SK-N-SH (cell line): ENCODE measurements at regions not wholly inside any gene's neighbourhood (a gene's known extent, or its start where the extent isn't known, plus 50 kb on each side); places are given as distances from the start of the nearest gene placed in this dataset.

ENCODE experiments used
- CTCF ChIA-PET: fragments of 300-600, 350-600 bp; formaldehyde crosslinking; extraction: SDS; loops from one replicate; lab custom pipeline; 2021; lab: Yijun Ruan, JAX
- POLR2A ChIA-PET: fragments of 350-600 bp; sonication (Branson Sonifier 250); formaldehyde crosslinking; extraction: SDS; loops from one replicate; lab custom pipeline; 2020; ENCODE audit warnings: antibody characterized with exemption, inconsistent platforms; lab: Yijun Ruan, JAX
- DNase-seq: peaks from one replicate; pipeline ENCODE4 v3.0.0; 2012
- H2AFZ ChIP-seq: fragments of 200-600 bp; sonication (generic); 2 replicates; pipeline ENCODE4 v1.8.1; 2016; ENCODE audit warnings: antibody characterized with exemption, mild to moderate bottlenecking, low read depth
- H3F3A ChIP-seq: fragments of 200-600 bp; sonication (generic); replicated peaks from 2 replicates; pipeline ENCODE3; 2016; ENCODE audit warnings: antibody characterized with exemption, mild to moderate bottlenecking; ENCODE audit not compliant: insufficient read depth
- H3K27ac ChIP-seq, 2 experiments: fragments of 200-500 bp in 1 of 2; fragments of 200-600 bp in 1 of 2; sonication (Bioruptor generic) in 1 of 2; sonication (generic), shearing (Covaris generic) in 1 of 2; 2 replicates each; pipeline versions ENCODE4 v1.5.1 to v1.6.1; 2014 to 2016; ENCODE audit warnings: low read depth in 2 of 2, inconsistent platforms in 1 of 2, low read length in 1 of 2, mild to moderate bottlenecking in 1 of 2, mixed read lengths in 1 of 2
- H3K27me3 ChIP-seq: fragments of 200-600 bp; sonication (generic), shearing (Covaris generic); 2 replicates; pipeline ENCODE4 v1.6.1; 2016; ENCODE audit warnings: mixed run types; ENCODE audit not compliant: insufficient read depth
- H3K36me3 ChIP-seq, 2 experiments: fragments of 200-500 bp in 1 of 2; fragments of 200-600 bp in 1 of 2; sonication (Bioruptor generic) in 1 of 2; sonication (generic) in 1 of 2; replicated peaks in 1 of 2; 2 replicates each; pipeline versions ENCODE3 to v1.5.1; 2014 to 2016; ENCODE audit warnings: low read length in 1 of 2, mild to moderate bottlenecking in 1 of 2; ENCODE audit not compliant: insufficient read depth in 2 of 2, control insufficient read depth in 1 of 2
- H3K4me1 ChIP-seq, 2 experiments: fragments of 200-500 bp in 1 of 2; fragments of 200-600 bp in 1 of 2; sonication (Bioruptor generic) in 1 of 2; sonication (generic), shearing (Covaris generic) in 1 of 2; 2 replicates each; pipeline versions ENCODE4 v1.5.1 to v1.6.1; 2014 to 2016; ENCODE audit warnings: low read depth in 1 of 2, low read length in 1 of 2, mixed run types in 1 of 2; ENCODE audit not compliant: insufficient read depth in 2 of 2, control insufficient read depth in 1 of 2
- H3K4me2 ChIP-seq: fragments of 200-600 bp; sonication (generic), shearing (Covaris generic); 2 replicates; pipeline ENCODE4 v1.6.1; 2017; ENCODE audit warnings: mixed run types
- H3K4me3 ChIP-seq, 2 experiments: fragments of 200-500 bp in 1 of 2; fragments of 200-600 bp in 1 of 2; sonication (Bioruptor generic) in 1 of 2; sonication (generic), shearing (Covaris generic) in 1 of 2; 2 replicates each; pipeline versions ENCODE4 v1.5.1 to v1.8.1; 2014 to 2016; ENCODE audit warnings: low read depth in 2 of 2, inconsistent platforms in 1 of 2, low read length in 1 of 2, mild to moderate bottlenecking in 1 of 2, mixed read lengths in 1 of 2, moderate library complexity in 1 of 2
- H3K79me2 ChIP-seq: fragments of 200-600 bp; sonication (generic); 2 replicates; pipeline ENCODE4 v1.8.1; 2017; ENCODE audit warnings: mild to moderate bottlenecking; ENCODE audit not compliant: insufficient read depth
- H3K9ac ChIP-seq: fragments of 200-600 bp; sonication (generic); 2 replicates; pipeline ENCODE4 v1.6.1; 2017; ENCODE audit warnings: mixed run types
- H3K9me2 ChIP-seq: fragments of 200-600 bp; sonication (generic); 2 replicates; pipeline ENCODE4 v1.6.1; 2017; ENCODE audit warnings: mixed run types
- H3K9me3 ChIP-seq: fragments of 200-600 bp; sonication (generic); 2 replicates; pipeline ENCODE4 v1.6.1; 2017; ENCODE audit warnings: mixed run types, mild to moderate bottlenecking, moderate library complexity
- H4K20me1 ChIP-seq: fragments of 200-600 bp; sonication (generic); 2 replicates; pipeline ENCODE4 v1.6.1; 2017; ENCODE audit warnings: mild to moderate bottlenecking, mixed run types; ENCODE audit not compliant: insufficient read depth
- CHD2 ChIP-seq: fragments of 150-350 bp; IDR thresholded peaks from 2 replicates; pipeline ENCODE4 v1.6.1; 2018; ENCODE audit warnings: low read length; ENCODE audit not compliant: partially characterized antibody
- ELF1 ChIP-seq: IDR thresholded peaks from 2 replicates; pipeline ENCODE4 v1.4.0; 2012
- EP300 ChIP-seq, 2 experiments: IDR thresholded peaks; 2 replicates each; pipeline versions ENCODE4 v1.4.0 to v1.6.1; 2012; ENCODE audit warnings: borderline replicate concordance in 1 of 2, low read depth in 1 of 2, low read length in 1 of 2
- EZH2phosphoT487 ChIP-seq: fragments of 200-600 bp; sonication (generic); IDR thresholded peaks from 2 replicates; pipeline ENCODE4 v1.6.1; 2017; ENCODE audit warnings: low read depth, mixed run types, mild to moderate bottlenecking, antibody characterized with exemption, moderate library complexity, borderline replicate concordance
- GABPA ChIP-seq: IDR thresholded peaks from 2 replicates; pipeline ENCODE4 v1.4.0; 2012; ENCODE audit warnings: low read depth, mild to moderate bottlenecking
- GATA2 ChIP-seq: sonication (generic); formaldehyde crosslinking; IDR thresholded peaks from 2 replicates; pipeline ENCODE4 v1.5.0; 2020; ENCODE audit warnings: mild to moderate bottlenecking, missing genetic modification reagents
- JUND ChIP-seq: IDR thresholded peaks from 2 replicates; pipeline ENCODE4 v1.4.0; 2012
- MXI1 ChIP-seq: IDR thresholded peaks from 2 replicates; pipeline ENCODE4 v1.6.1; 2012; ENCODE audit warnings: mild to moderate bottlenecking, low read depth, low read length, improper control_type of control experiment
- POLR2AphosphoS5 ChIP-seq: IDR thresholded peaks from 2 replicates; pipeline ENCODE4 v1.6.1; 2012; ENCODE audit warnings: low read depth, low read length
- RAD21 ChIP-seq: IDR thresholded peaks from 2 replicates; pipeline ENCODE4 v1.6.1; 2012; ENCODE audit warnings: mild to moderate bottlenecking, low read length
- RXRA ChIP-seq: IDR thresholded peaks from 2 replicates; pipeline ENCODE4 v1.4.0; 2012; ENCODE audit warnings: low read depth, mild to moderate bottlenecking, borderline replicate concordance
- TAF1 ChIP-seq: IDR thresholded peaks from 2 replicates; pipeline ENCODE4 v1.6.1; 2012; ENCODE audit warnings: low read depth, mild to moderate bottlenecking, low read length, moderate library complexity, borderline replicate concordance
- TCF12 ChIP-seq: IDR thresholded peaks from 2 replicates; pipeline ENCODE4 v1.4.0; 2012
- WGBS: methylation state at CpG from one replicate; pipeline ENCODE4 v1.1.6; 2017; ENCODE audit warnings: low lambda C conversion rate; 5-methylcytosine and 5-hydroxymethylcytosine counted together
- TF ChIP-seq, protein P1 (sequence below): fragments of 200-600 bp; sonication (generic); IDR thresholded peaks from 2 replicates; pipeline ENCODE4 v1.6.1; 2017; ENCODE audit warnings: antibody characterized with exemption, mild to moderate bottlenecking, moderate library complexity
- TF ChIP-seq, protein P2 (sequence below): IDR thresholded peaks from 2 replicates; pipeline ENCODE4 v1.4.0; 2012; ENCODE audit warnings: low read depth, borderline replicate concordance
- TF ChIP-seq, protein P3 (sequence below): IDR thresholded peaks from 2 replicates; pipeline ENCODE4 v1.4.0; 2012; ENCODE audit warnings: low read depth
- TF ChIP-seq, protein P4 (sequence below): IDR thresholded peaks from 2 replicates; pipeline ENCODE4 v1.4.0; 2012; ENCODE audit warnings: low read depth, borderline replicate concordance
- TF ChIP-seq, protein P5 (sequence below): IDR thresholded peaks from 2 replicates; pipeline ENCODE4; 2012
- TF ChIP-seq, protein P6 (sequence below): IDR thresholded peaks from 2 replicates; pipeline ENCODE4 v1.6.1; 2012; ENCODE audit warnings: mild to moderate bottlenecking, low read depth, low read length, moderate library complexity

DNA sequence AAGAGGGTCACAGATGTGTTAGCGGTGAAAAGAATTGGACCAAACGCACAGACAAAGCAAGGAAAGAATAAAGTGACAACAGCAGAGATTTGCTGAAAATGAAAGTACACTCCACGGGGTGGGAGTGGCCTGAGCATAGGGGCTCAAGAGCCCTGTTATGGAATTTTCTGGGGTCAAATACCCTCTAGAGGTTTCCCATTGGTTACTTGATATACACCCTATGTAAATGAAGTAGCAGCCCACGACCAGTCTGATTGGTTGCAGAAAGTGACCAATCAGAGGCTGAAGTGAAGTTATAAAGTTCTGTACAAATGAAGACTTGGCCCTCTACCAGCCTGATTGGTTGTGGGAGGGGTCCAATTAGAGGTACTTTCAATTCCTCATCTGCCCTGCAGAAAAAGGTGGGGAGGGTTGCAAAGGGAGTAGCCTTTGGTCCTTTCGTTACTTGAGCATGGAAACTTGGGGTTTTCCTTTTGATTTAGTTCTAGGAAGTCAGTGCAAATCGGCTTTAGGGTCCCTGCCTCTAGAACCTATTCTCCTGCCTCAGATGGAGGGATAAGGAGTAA lies 125.6 kb upstream of the PRPS1L1 start:
- Histone ChIP-seq H3K4me2 (peak overlapping the region; percentile 66), H3K9me3 (no peaks in the 10 kb centered on the region), H3K4me3 (peak overlapping the region; percentile 21 to 31; a peak in 3 of 4 replicates), H3K9me2 (no peaks in the 10 kb centered on the region), H3K36me3 (no peaks in the 10 kb centered on the region), H4K20me1 (no peaks in the 10 kb centered on the region), H3F3A (no peaks in the 10 kb centered on the region), H3K27ac (no peak overlapping the region), H3K9ac (no peak overlapping the region), H3K27me3 (peaks cover 9% of the 10 kb centered on the region; the same call in 1 of the 2 replicates), H3K4me1 (no peaks in the 10 kb centered on the region; a peak in 1 of 4 replicates), H2AFZ (peak overlapping the region; percentile 43; the same call in 1 of the 2 replicates), H3K79me2 (no peaks in the 10 kb centered on the region)
- ChIA-PET CTCF (no interaction called here), POLR2A (no interaction called here)
- TF ChIP-seq MXI1 = no peak
- no peak for DNase-seq
- 2% methylated on average over 6 of the region's 6 CpGs for WGBS

DNA sequence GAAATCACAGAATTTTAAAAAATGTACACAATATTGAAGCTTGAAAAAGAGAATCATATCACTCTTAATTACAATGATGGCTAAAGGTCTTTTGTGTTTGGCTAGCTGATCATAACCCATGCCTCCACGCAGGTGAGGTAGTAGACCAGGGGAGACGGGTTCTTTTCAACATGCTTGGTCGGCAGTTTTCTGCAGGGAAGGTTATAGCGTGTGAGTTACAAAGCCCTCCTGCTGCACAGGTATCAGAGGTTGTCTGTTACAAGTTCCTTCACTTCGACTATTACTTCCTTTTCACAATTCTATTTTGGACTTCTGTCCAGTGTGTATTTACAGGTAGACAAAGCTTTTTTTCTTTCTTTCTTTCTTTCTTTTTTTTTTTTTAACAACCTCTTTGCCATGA lies 127.1 kb upstream of the PRPS1L1 start:
- H4K20me1 ChIP-seq = no peaks in the 10 kb centered on the region
- DNase-seq = no peak
- no peak overlapping the region for H2AFZ ChIP-seq
- H3K27me3 ChIP-seq = peaks cover 9% of the 10 kb centered on the region; the same call in 1 of the 2 replicates
- H3K79me2 ChIP-seq = no peaks in the 10 kb centered on the region
- H3K4me1 ChIP-seq = no peaks in the 10 kb centered on the region; a peak in 1 of 4 replicates
- H3F3A ChIP-seq = no peaks in the 10 kb centered on the region
- H3K4me2 ChIP-seq = no peak overlapping the region
- H3K9ac ChIP-seq = no peak overlapping the region
- no peak overlapping the region for H3K4me3 ChIP-seq
- H3K27ac ChIP-seq = no peak overlapping the region
- no peaks in the 10 kb centered on the region for H3K9me2 ChIP-seq
- 7% methylated on average over 5 of the region's 5 CpGs for WGBS
- CTCF ChIA-PET = interaction anchor here (1.2 kb wide), 1 partner anchor 13 kb away, joined by 3 read pairs; no protein-coding TSS in a partner anchor
- POLR2A ChIA-PET = no interaction called here
- H3K9me3 ChIP-seq = no peaks in the 10 kb centered on the region
- no peaks in the 10 kb centered on the region for H3K36me3 ChIP-seq
- TF ChIP-seq GATA2 (no peak), RXRA (no peak), TCF12 (no peak), TAF1 (no peak), RAD21 (no peak), EZH2phosphoT487 (no peak), JUND (no peak), GABPA (no peak), POLR2AphosphoS5 (no peak), ELF1 (no peak), CHD2 (no peak), EP300 (IDR thresholded peaks at IDR 0.05; ENCODE audit: borderline replicate concordance in 1 of 2, low read depth in 1 of 2, low read length in 1 of 2) (no peak)
- TF ChIP-seq, protein P1, sequence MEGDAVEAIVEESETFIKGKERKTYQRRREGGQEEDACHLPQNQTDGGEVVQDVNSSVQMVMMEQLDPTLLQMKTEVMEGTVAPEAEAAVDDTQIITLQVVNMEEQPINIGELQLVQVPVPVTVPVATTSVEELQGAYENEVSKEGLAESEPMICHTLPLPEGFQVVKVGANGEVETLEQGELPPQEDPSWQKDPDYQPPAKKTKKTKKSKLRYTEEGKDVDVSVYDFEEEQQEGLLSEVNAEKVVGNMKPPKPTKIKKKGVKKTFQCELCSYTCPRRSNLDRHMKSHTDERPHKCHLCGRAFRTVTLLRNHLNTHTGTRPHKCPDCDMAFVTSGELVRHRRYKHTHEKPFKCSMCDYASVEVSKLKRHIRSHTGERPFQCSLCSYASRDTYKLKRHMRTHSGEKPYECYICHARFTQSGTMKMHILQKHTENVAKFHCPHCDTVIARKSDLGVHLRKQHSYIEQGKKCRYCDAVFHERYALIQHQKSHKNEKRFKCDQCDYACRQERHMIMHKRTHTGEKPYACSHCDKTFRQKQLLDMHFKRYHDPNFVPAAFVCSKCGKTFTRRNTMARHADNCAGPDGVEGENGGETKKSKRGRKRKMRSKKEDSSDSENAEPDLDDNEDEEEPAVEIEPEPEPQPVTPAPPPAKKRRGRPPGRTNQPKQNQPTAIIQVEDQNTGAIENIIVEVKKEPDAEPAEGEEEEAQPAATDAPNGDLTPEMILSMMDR = no peak
- TF ChIP-seq, protein P2, sequence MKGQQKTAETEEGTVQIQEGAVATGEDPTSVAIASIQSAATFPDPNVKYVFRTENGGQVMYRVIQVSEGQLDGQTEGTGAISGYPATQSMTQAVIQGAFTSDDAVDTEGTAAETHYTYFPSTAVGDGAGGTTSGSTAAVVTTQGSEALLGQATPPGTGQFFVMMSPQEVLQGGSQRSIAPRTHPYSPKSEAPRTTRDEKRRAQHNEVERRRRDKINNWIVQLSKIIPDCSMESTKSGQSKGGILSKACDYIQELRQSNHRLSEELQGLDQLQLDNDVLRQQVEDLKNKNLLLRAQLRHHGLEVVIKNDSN = no peak
- TF ChIP-seq, protein P3, sequence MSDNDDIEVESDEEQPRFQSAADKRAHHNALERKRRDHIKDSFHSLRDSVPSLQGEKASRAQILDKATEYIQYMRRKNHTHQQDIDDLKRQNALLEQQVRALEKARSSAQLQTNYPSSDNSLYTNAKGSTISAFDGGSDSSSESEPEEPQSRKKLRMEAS = no peak
- TF ChIP-seq, protein P4, sequence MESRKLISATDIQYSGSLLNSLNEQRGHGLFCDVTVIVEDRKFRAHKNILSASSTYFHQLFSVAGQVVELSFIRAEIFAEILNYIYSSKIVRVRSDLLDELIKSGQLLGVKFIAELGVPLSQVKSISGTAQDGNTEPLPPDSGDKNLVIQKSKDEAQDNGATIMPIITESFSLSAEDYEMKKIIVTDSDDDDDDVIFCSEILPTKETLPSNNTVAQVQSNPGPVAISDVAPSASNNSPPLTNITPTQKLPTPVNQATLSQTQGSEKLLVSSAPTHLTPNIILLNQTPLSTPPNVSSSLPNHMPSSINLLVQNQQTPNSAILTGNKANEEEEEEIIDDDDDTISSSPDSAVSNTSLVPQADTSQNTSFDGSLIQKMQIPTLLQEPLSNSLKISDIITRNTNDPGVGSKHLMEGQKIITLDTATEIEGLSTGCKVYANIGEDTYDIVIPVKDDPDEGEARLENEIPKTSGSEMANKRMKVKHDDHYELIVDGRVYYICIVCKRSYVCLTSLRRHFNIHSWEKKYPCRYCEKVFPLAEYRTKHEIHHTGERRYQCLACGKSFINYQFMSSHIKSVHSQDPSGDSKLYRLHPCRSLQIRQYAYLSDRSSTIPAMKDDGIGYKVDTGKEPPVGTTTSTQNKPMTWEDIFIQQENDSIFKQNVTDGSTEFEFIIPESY = no peak
- TF ChIP-seq, protein P5, sequence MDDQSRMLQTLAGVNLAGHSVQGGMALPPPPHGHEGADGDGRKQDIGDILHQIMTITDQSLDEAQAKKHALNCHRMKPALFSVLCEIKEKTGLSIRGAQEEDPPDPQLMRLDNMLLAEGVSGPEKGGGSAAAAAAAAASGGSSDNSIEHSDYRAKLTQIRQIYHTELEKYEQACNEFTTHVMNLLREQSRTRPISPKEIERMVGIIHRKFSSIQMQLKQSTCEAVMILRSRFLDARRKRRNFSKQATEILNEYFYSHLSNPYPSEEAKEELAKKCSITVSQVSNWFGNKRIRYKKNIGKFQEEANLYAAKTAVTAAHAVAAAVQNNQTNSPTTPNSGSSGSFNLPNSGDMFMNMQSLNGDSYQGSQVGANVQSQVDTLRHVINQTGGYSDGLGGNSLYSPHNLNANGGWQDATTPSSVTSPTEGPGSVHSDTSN = no peak
- TF ChIP-seq, protein P6, sequence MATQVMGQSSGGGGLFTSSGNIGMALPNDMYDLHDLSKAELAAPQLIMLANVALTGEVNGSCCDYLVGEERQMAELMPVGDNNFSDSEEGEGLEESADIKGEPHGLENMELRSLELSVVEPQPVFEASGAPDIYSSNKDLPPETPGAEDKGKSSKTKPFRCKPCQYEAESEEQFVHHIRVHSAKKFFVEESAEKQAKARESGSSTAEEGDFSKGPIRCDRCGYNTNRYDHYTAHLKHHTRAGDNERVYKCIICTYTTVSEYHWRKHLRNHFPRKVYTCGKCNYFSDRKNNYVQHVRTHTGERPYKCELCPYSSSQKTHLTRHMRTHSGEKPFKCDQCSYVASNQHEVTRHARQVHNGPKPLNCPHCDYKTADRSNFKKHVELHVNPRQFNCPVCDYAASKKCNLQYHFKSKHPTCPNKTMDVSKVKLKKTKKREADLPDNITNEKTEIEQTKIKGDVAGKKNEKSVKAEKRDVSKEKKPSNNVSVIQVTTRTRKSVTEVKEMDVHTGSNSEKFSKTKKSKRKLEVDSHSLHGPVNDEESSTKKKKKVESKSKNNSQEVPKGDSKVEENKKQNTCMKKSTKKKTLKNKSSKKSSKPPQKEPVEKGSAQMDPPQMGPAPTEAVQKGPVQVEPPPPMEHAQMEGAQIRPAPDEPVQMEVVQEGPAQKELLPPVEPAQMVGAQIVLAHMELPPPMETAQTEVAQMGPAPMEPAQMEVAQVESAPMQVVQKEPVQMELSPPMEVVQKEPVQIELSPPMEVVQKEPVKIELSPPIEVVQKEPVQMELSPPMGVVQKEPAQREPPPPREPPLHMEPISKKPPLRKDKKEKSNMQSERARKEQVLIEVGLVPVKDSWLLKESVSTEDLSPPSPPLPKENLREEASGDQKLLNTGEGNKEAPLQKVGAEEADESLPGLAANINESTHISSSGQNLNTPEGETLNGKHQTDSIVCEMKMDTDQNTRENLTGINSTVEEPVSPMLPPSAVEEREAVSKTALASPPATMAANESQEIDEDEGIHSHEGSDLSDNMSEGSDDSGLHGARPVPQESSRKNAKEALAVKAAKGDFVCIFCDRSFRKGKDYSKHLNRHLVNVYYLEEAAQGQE = no peak
